ENCODE measurements at regions not wholly inside any gene's neighbourhood (a gene's known extent, or its start where the extent isn't known, plus 50 kb on each side); places are given as distances from the start of the nearest gene placed in this dataset.

GRCh38 chr18:34494359-34494696 is 215.8 kb upstream of the DTNA start:
- no peaks in the 10 kb centered on the region for H3K36me3 ChIP-seq
- peak overlapping the region in 2 of 4 donors; percentile 28 to 76 for H3K27ac ChIP-seq
- TF ChIP-seq POLR2AphosphoS5 (IDR thresholded peaks at IDR 0.05) (no peak), POLR2A (IDR thresholded peaks at IDR 0.05) (no peak), EP300 (IDR thresholded peaks at IDR 0.05; ENCODE audit: low read depth) (no peak)
- TF ChIP-seq, protein P1, sequence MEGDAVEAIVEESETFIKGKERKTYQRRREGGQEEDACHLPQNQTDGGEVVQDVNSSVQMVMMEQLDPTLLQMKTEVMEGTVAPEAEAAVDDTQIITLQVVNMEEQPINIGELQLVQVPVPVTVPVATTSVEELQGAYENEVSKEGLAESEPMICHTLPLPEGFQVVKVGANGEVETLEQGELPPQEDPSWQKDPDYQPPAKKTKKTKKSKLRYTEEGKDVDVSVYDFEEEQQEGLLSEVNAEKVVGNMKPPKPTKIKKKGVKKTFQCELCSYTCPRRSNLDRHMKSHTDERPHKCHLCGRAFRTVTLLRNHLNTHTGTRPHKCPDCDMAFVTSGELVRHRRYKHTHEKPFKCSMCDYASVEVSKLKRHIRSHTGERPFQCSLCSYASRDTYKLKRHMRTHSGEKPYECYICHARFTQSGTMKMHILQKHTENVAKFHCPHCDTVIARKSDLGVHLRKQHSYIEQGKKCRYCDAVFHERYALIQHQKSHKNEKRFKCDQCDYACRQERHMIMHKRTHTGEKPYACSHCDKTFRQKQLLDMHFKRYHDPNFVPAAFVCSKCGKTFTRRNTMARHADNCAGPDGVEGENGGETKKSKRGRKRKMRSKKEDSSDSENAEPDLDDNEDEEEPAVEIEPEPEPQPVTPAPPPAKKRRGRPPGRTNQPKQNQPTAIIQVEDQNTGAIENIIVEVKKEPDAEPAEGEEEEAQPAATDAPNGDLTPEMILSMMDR (IDR thresholded peaks at IDR 0.05) = no peak
- peak overlapping the region; percentile 22 to 55 (median 50) for H3K4me3 ChIP-seq
- in situ Hi-C loops (cut with MboI; ENCODE audit: low pct_ligation_motif_present in 1 of 4, low pct_unique_long_range_greater_than_20kb in 1 of 4, low sequenced_read_pairs in 3 of 4) (no loop called here), intact Hi-C loops (cut with DNase I; ENCODE audit: low total_unique reads) (loop anchor here (10.0 kb wide), 1 partner anchor 100 kb away; no protein-coding TSS in a partner anchor)
- 13 to 21% methylated on average over 8 to 11 of the region's 16 CpGs for WGBS, 2 donors (ENCODE audit: low coverage in 1 of 2)
- H3K27me3 ChIP-seq = peaks cover 53% of the 10 kb centered on the region
- H3K4me1 ChIP-seq = peaks cover 0 to 7% (median 0%) of the 10 kb centered on the region in 4 donors
- no peak for DNase-seq
- H3K9me3 ChIP-seq = no peaks in the 10 kb centered on the region

DNA sequence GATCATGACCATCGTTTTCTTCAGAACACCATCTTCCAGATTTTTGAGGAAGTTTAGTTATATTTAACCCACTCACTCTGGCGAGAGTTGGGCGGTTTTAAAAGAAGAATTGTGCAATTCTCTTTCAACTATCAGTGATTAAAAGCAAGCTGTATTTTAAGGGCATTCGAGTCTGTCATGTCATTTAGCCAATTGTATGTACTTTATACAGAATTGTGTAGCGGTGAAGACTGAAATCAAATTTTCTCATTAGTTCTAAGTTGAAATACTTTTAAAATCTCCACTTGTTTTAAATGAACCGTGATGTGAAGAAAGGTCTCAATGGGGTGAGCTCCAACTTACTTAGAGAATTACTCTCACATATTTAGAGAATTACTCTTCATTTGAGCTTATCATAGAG is 214.6 kb upstream of the DTNA start:
- H3K4me1 ChIP-seq = peaks cover 0 to 7% (median 0%) of the 10 kb centered on the region in 4 donors
- H3K4me3 ChIP-seq = no peak overlapping the region
- no peak overlapping the region for H3K27ac ChIP-seq
- intact Hi-C loops (cut with DNase I; ENCODE audit: low total_unique reads) (loop anchor here (10.0 kb wide), 1 partner anchor 99 kb away; no protein-coding TSS in a partner anchor), in situ Hi-C loops (cut with MboI; ENCODE audit: low pct_ligation_motif_present in 1 of 4, low pct_unique_long_range_greater_than_20kb in 1 of 4, low sequenced_read_pairs in 3 of 4) (no loop called here)
- no peaks in the 10 kb centered on the region for H3K36me3 ChIP-seq
- no peaks in the 10 kb centered on the region for H3K9me3 ChIP-seq
- TF ChIP-seq, protein P1 (IDR thresholded peaks at IDR 0.05) = no peak
- TF ChIP-seq POLR2AphosphoS5 (IDR thresholded peaks at IDR 0.05) = no peak
- no peak for TF ChIP-seq EP300 (IDR thresholded peaks at IDR 0.05; ENCODE audit: low read depth)
- TF ChIP-seq POLR2A (IDR thresholded peaks at IDR 0.05) = no peak
- H3K27me3 ChIP-seq = peaks cover 52% of the 10 kb centered on the region
- WGBS, 2 donors (ENCODE audit: low coverage in 1 of 2) = 37 to 55% methylated on average over 6 of the region's 6 CpGs
- no peak for DNase-seq

DNA sequence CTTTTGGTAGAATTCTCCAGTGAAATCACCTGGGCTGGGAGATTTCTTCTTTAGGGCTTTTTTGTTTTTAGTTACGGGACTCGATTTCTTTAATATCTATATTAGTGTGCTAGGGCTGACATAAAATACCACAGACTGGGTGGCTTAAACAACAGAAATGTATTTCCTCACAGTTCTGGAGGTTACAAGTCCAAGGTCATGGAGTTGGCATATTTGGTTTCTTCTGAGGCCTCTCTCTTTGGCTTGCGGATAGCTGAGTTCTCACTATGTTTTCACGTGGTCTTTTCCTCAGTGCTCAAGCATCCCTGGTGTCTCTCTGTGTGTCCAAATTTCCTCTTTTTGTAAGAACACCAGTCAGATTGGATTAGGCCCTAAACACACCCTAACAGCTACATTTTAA is 208.5 kb upstream of the DTNA start:
- no peak for TF ChIP-seq EP300 (IDR thresholded peaks at IDR 0.05; ENCODE audit: low read depth)
- TF ChIP-seq, protein P1 (IDR thresholded peaks at IDR 0.05) = no peak
- TF ChIP-seq POLR2A (IDR thresholded peaks at IDR 0.05) = no peak
- TF ChIP-seq POLR2AphosphoS5 (IDR thresholded peaks at IDR 0.05) = no peak
- WGBS, 2 donors (ENCODE audit: low coverage in 1 of 2) = 77 to 79% methylated on average over 4 of the region's 4 CpGs
- no peak for DNase-seq
- Histone ChIP-seq H3K9me3 (no peaks in the 10 kb centered on the region), H3K27ac (no peak overlapping the region), H3K27me3 (no peaks in the 10 kb centered on the region), H3K36me3 (no peaks in the 10 kb centered on the region), H3K4me1 (no peaks in the 10 kb centered on the region), H3K4me3 (no peak overlapping the region)
- in situ Hi-C loops (cut with MboI; ENCODE audit: low pct_ligation_motif_present in 1 of 4, low pct_unique_long_range_greater_than_20kb in 1 of 4, low sequenced_read_pairs in 3 of 4) = no loop called here
- intact Hi-C loops (cut with DNase I; ENCODE audit: low total_unique reads) = no loop called here

DNA sequence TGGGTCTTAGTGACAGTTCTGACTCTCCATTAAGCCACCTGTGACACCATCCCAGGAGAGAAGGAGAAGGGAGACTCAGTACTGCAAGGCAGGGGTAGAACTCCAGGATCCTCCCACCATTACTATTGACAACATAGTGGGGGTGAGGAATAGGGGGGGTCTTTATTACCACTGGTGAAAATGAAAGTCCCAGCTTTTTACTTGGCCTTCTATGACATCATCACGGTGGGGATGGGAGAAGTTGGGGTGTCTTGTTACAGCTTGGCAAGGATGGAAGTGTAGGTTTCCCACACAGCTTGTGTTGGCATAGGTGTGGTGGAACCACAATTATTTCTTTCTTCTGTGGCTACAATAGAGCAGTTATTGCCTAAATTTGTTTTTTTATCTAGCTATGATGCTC is 203.9 kb upstream of the DTNA start:
- Histone ChIP-seq H3K36me3 (no peaks in the 10 kb centered on the region), H3K9me3 (no peaks in the 10 kb centered on the region), H3K27ac (no peak overlapping the region), H3K4me3 (no peak overlapping the region), H3K27me3 (no peaks in the 10 kb centered on the region), H3K4me1 (no peaks in the 10 kb centered on the region)
- TF ChIP-seq POLR2AphosphoS5 (IDR thresholded peaks at IDR 0.05) = no peak
- TF ChIP-seq, protein P1 (IDR thresholded peaks at IDR 0.05) = no peak
- TF ChIP-seq EP300 (IDR thresholded peaks at IDR 0.05; ENCODE audit: low read depth) = no peak
- 93 to 100% methylated on average over 1 of the region's 1 CpG for WGBS, 2 donors (ENCODE audit: low coverage in 1 of 2)
- in situ Hi-C loops (cut with MboI; ENCODE audit: low pct_ligation_motif_present in 1 of 4, low pct_unique_long_range_greater_than_20kb in 1 of 4, low sequenced_read_pairs in 3 of 4) = no loop called here
- intact Hi-C loops (cut with DNase I; ENCODE audit: low total_unique reads) = no loop called here
- no peak for DNase-seq
